ENCODE measurements at regions not wholly inside any gene's neighbourhood (a gene's known extent, or its start where the extent isn't known, plus 50 kb on each side); places are given as distances from the start of the nearest gene placed in this dataset.

GRCh38 chr21:20266441-20266710 is 731.8 kb upstream of the NCAM2 start:
- TF ChIP-seq, protein P1, sequence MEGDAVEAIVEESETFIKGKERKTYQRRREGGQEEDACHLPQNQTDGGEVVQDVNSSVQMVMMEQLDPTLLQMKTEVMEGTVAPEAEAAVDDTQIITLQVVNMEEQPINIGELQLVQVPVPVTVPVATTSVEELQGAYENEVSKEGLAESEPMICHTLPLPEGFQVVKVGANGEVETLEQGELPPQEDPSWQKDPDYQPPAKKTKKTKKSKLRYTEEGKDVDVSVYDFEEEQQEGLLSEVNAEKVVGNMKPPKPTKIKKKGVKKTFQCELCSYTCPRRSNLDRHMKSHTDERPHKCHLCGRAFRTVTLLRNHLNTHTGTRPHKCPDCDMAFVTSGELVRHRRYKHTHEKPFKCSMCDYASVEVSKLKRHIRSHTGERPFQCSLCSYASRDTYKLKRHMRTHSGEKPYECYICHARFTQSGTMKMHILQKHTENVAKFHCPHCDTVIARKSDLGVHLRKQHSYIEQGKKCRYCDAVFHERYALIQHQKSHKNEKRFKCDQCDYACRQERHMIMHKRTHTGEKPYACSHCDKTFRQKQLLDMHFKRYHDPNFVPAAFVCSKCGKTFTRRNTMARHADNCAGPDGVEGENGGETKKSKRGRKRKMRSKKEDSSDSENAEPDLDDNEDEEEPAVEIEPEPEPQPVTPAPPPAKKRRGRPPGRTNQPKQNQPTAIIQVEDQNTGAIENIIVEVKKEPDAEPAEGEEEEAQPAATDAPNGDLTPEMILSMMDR (IDR thresholded peaks at IDR 0.05; ENCODE audit: insufficient read depth, low read depth, low read length), result no peak
- no peak for TF ChIP-seq EZH2 (IDR thresholded peaks at IDR 0.05; ENCODE audit: insufficient read depth, low read length)

Data from astrocyte (in vitro differentiated cells and primary cell).